ENCODE measurements at regions not wholly inside any gene's neighbourhood (a gene's known extent, or its start where the extent isn't known, plus 50 kb on each side); places are given as distances from the start of the nearest gene placed in this dataset.

- no peak for DNase-seq (ENCODE audit: low read depth in 2 of 2)
Measured at GRCh38 chr7:17130281-17131059, 168.0 kb upstream of the AHR start.

DNA sequence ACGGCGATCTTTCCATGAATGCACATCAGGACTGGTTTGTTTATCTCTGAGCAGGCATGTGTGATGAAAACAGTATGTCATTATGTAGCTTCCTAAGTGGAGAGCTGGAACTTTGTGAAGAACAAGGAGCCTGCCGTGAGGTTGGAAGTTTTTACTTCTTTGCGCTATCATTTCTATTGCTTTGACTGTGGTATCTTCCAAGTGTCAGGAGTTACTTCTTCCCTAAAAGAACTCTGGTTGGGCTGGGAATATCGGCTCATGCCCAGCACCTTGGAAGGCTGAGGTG lies 167.4 kb upstream of the AHR start:
- DNase-seq (ENCODE audit: low read depth in 2 of 2) = no peak

GRCh38 chr7:17131983-17132655 lies 166.3 kb upstream of the AHR start:
- no peak for DNase-seq (ENCODE audit: low read depth in 2 of 2)

GRCh38 chr7:17132726-17133125 lies 165.7 kb upstream of the AHR start:
- DNase-seq (ENCODE audit: low read depth in 2 of 2) = no peak

DNA sequence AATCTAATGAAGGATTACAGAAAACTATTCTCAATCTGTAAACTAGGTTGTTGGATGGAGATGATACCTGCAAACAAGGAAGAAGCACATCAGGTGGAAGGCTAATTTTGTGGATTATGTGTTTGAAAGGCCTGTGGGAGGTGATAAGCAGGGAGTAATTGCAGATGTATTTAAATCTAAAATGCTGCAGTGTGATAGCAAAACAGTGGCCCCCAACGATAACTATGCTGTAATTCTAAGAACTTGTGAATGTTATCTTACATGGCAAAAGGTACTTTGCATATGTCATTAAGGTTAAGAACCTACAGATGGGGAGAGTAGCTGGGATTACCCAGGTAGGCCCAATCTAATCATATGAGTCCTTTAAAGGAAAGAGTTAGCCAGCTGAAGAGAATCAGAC lies 164.5 kb upstream of the AHR start:
- DNase-seq (ENCODE audit: low read depth in 2 of 2) = no peak

GRCh38 chr7:17134786-17135185 lies 163.7 kb upstream of the AHR start:
- no peak for DNase-seq (ENCODE audit: low read depth in 2 of 2)

GRCh38 chr7:17136126-17136525 lies 162.3 kb upstream of the AHR start:
- DNase-seq (ENCODE audit: low read depth in 2 of 2) = no peak

DNA sequence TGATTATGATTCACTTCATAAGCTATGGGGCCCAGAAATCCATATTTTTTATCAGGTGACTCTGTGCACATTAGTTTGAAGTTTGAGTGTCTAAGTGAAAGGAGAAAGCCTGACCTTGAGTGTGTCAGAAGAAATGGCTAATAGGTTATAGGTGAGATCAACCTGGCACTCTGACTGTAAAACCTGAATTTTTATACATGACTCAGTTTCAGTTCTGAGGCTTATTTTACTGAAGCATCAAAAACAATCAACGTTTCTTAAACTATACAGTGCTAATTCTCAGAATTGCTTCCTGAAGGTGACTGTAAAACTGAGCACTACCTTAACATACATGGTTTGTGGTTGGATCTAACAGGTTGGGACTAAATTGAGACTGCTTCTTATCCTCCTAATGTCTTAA lies 159.4 kb upstream of the AHR start:
- DNase-seq (ENCODE audit: low read depth in 2 of 2) = no peak

GRCh38 chr7:17140406-17140805 lies 158.0 kb upstream of the AHR start:
- no peak for DNase-seq (ENCODE audit: low read depth in 2 of 2)

DNA sequence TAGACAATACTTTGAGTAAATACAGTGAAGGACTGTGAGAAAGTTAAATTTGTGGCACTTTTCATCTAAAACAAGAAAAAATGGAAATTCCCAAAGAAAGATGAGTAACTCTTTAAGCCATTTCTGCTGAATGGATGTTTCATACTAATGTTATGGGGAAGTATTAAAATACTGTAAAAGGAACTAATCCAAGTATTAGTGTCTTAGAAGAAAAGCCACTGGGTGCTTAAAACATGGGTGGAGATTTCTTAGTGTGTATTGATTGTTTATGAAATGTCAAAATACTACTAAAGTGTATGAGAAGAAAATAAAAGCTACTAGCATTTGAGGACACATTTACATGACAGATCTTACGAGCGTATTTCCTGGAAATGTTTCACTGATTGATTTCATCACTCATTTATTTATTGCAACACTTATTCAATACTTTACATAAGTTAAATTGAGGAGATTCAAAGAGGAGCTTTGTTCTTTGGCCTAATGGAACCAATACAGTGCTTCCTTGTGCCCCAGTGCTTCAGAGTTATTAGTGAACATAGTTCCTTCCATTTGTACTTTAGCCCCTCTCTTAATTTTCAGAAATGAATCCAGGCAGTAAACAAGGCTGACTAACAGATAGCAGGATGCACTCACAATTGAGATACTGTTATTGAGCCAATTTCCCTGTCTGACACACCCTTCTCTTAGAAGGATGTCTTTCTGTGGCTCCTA lies 155.5 kb upstream of the AHR start:
- no peak for DNase-seq (ENCODE audit: low read depth in 2 of 2)

- peak; percentile 41 to 61 for DNase-seq (ENCODE audit: low read depth in 2 of 2)
Measured at GRCh38 chr7:17144322-17144721, 154.1 kb upstream of the AHR start.

DNA sequence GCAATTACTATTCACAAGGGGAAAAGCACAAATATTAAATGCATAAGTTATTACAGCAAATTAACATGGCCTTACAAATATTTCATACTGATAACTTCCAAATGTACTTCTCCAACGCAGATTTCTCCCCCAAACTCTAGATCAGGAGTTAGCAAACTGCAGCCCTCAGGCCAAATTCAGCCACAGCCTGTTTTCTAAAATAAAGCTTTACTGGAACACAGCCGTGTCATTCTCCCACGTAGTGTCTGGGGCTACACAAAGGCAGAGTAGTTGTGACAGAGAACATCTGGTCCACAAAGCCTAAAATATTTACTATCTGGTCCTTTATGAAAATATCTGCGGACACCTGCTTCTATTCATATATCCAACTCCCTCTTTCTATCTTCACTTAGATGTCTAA lies 151.8 kb upstream of the AHR start:
- DNase-seq (ENCODE audit: low read depth in 2 of 2) = no peak

DNA sequence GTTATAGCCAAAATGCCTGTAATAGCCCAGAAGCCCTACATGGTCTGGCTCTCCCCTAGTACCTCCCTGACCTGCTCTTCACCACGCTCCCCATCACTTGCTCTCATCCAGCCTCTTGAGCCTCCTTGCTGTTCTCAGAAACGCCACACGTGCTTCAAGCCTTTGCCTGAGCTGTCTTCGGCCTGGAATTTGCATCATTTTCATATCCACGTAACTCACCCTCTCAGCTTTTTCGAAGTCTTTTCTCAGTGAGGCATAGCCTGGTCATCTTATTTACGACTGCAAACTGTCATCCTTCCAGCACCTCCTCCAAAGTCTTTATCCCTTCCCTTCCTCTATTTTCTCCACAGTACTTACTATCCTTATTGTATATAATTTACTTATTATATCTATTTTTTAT lies 151.0 kb upstream of the AHR start:
- no peak for DNase-seq (ENCODE audit: low read depth in 2 of 2)

DNA sequence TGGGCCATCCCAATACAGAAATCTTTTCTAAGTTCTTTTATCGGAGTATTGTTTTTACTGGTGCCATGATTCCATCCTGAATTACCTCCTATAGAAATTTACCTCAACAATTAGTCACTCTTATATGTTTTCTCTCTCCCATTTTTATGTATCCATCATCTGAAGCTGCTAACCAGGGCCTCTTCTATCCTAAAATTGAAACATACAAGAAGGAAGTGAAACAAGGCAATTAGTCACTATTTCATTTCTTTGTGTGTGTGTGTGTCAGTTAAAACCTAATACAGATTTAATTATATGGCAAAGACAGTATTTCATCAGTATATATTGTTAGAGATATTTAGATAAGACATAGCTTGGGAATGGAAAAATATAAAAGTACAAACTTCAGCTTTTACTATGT lies 148.4 kb upstream of the AHR start:
- no peak for DNase-seq (ENCODE audit: low read depth in 2 of 2)

DNA sequence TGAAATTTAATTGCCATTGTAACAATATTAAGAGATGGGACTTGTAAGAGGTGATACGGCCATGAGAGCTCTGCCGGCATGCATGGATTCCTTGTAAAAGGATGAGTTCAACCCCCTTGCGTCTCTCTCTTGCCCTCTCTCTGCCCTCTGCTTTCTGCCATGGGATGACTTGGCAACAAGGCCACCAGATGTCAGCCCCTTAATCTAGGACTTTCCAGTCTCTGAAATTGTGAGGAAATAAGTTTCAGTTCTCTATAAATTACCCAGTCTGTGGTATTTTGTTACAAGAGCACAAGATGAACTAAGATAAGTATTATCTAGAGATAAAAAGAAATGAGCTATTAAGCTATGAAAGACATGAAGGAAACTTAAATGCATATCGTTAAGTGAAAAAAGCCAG lies 145.7 kb upstream of the AHR start:
- DNase-seq (ENCODE audit: low read depth in 2 of 2) = no peak

DNA sequence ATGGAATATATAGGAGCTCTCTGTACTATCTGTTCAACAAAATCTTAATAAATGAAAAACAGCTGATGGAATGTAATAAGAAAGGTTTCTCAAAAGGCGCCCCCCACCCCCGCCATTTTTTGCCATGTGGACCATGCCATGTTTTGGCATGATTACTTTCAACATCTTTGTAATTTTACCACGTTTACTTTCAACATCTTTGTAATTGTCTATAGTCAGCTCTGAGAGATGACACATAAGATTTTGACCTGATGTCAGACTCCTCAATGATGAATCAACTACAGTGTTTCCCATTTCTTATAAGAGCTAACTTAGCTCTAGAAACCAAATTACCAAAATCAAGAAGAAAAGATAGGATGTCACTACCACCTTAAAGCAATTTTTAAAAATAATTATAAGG lies 144.9 kb upstream of the AHR start:
- no peak for DNase-seq (ENCODE audit: low read depth in 2 of 2)

- no peak for DNase-seq (ENCODE audit: low read depth in 2 of 2)
Measured at GRCh38 chr7:17155529-17155928, 142.9 kb upstream of the AHR start.

DNA sequence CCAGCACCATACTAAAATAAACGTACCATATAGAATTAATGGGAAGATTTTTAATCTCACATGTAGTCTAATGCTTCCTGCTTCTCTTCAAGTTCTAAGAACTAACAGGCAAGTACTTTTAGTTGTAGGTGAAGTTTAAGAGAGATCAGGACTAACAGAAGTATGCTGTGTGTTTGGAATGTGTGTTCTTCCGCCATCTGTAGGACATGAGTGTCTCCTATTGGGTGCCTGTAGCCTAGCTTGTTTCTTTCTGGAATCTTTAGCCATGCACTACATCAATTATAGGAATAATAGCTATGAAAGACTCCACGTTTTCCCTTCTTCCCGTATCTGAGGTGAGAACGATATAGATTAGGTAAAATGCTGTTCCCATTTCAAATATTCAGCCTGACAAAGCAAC lies 140.2 kb upstream of the AHR start:
- DNase-seq (ENCODE audit: low read depth in 2 of 2) = no peak

GRCh38 chr7:17159500-17160037 lies 138.9 kb upstream of the AHR start:
- DNase-seq (ENCODE audit: low read depth in 2 of 2) = no peak

GRCh38 chr7:17166824-17167379 lies 131.6 kb upstream of the AHR start:
- no peak for DNase-seq (ENCODE audit: low read depth in 2 of 2)

GRCh38 chr7:17168416-17168815 lies 130.0 kb upstream of the AHR start:
- DNase-seq (ENCODE audit: low read depth in 2 of 2) = no peak

DNA sequence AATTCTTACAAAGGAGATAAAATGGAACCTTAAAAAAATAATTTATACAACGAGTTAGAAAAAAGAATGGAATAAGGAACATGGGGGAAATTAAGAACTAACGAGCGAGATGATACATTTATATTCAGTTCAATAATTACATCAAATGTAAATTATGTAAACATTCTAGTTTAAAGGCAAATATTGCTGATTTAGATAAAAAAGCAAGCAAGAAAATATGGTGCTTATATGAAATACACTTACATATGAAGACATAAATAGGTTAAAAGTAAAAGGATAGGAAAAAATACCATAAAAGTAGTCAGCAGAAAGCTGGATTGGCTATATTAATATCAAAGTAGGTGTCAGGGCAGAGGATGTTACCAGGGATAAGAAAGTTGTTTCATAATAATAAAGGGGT lies 127.0 kb upstream of the AHR start:
- DNase-seq (ENCODE audit: low read depth in 2 of 2) = no peak
